HG03575 (cell line): ENCODE measurements at regions not wholly inside any gene's neighbourhood (a gene's known extent, or its start where the extent isn't known, plus 50 kb on each side); places are given as distances from the start of the nearest gene placed in this dataset.

ENCODE experiments used
- ATAC-seq: cut with Tn5 transposase; IDR thresholded peaks from one replicate; pipeline ENCODE4 v1.9.1; 2021; ENCODE audit not compliant: unreplicated experiment, insufficient number of reproducible peaks, low FRiP score; ENCODE audit errors: extremely low read depth

DNA sequence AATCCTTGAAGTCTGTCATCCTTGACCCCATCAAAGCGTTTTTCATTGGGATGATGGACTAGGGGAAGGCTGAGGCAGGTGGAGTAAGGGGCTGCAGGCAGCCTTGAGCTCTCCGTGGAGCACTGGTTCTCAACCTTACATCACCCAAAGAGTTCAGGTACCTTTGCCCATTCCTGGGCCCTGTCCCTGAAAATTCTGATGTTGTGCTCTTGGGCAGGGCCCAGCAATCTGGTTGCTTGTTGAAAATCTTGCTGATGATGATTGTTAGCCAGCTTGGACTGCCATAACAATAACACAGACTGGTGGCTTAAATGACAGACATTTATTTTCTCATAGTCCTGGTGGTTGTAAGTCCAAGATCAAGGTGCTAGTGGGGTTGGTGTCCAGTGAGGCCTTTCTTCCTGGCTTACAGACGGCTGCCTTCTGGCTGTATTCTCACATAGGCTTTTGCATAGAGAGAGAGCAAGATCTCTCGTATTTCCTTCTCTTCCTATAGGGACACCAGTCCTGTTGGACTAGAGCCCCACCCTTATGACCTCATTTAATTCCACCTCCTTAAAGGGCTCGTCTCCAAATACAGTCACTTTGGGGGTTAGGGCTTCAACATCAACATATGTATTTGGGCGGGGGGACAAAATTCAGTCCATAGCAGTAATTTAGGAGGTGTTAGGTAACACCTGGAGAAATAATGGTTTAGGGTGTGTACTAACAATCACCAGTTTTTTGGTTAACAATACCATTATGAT, 104.9 kb downstream of the PLEKHG1 start:
- no peak for ATAC-seq

- no peak for ATAC-seq
Observed at GRCh38 chr6:150705392-150705791, 105.7 kb downstream of the PLEKHG1 start.

DNA sequence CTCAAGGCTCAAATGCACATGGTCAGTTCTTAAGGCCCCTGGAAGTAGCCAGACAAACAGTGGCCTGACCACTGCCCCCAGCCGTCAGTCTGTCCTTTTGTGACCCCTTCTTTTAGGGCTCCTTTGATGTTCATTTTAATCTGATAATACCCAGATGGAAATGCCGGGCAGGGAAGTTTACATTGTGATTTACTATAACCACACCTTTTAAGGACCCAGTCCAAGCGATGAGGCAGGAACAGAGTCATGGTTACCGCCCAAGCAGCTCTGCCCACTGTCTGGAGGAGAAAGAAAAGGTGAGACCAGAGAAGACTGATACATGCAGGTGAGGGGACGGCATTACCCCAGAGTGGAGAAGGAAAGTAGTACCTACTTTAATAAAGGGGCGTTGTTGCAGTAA, 110.6 kb downstream of the PLEKHG1 start:
- no peak for ATAC-seq

DNA sequence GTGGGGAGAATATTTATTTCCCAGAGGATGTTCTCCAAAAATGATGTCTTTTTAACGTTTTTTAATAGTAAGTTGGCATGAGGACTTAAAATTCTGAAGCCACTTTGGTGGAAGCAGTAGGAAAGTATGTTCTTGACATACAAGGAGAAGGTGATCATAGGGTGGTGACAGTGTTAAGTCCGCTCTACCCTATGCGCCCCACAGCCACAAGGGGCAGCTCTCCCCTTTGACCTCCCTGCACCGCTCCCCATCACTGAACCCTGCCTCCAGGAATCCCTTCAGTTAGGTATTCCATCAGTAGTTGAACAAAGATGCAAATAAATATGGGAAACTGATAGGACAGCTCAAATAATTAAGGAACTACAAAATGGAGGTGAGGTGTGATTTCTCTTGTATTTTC, 111.4 kb downstream of the PLEKHG1 start:
- ATAC-seq: no peak

DNA sequence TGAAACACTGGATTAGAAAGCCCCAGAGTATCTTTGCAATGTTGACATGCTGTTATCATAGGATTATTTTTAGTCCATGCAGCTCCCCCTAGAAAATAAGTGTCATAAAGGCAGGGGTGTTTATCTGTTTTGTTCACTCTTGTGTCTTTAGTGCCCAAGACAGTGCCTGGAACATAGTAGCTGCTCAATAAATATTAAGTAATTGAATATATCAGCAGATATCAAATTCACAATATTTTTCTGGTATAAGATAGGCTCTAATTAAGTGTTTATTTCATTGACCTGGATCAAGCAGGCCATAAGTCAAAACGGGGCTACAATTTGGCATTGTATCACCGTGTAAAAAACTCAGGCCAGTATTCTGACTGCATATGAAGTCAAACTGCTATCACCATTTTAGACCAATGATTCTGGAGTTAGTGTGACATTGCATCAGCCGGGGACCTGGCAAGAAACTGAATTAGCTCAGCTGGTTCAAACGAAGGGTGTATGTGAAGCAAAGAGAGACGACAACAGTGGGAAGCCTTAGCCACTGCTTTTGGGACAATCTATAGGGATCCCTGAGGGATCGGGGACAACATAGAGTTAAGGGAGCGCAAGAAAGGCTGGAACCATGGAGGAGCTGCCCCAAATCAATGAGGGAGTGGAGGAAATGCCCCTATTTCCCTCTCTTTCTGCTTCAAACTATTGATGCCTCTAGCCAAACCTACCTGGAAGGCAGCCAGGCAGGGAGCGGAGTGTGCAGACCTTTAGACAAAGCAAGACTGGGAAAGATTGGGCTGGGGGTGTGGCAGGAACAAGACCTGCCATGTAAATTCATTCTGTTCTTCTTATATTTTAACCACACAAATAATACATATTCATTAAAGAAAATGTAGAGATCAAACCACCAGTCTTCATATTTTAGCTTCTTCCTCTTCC, 112.2 kb downstream of the PLEKHG1 start:
- ATAC-seq: no peak

DNA sequence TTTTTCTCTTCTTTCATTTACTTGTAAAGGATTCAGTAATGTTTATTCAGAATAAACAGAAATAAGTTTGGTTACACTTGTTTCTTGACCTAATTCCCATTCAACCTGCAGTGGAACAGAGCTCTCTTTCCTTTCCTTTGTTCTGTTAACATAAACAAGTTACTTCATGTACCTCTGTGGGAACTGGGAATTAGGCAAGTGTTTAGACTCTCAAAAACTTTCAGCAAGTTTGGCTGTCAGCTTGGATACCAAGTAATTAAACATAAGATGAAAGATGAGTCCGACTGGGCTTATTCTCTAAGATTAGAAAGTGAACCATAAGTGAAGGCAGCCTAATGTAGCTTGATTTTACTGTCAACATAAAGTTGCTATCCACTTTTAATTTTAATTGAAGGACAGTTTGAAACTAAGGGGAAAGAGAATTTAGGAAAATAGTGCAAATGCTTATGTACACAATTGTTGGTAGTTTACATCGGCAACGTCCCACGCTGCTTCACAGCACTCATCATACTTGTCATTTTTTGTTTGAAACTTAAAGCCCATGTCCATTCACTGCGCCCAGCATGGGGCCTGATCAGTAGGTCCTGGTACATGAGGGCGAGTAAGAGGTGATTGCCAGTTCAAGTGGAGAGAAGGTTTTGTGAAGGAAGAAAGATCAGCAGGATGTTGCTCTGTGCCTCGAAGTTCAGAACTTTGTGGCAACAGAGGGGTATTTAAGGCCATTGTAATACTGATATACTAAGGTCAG, 113.0 kb downstream of the PLEKHG1 start:
- no peak for ATAC-seq

GRCh38 chr6:150713487-150713886, 113.8 kb downstream of the PLEKHG1 start:
- no peak for ATAC-seq

GRCh38 chr6:150713931-150714330, 114.2 kb downstream of the PLEKHG1 start:
- no peak for ATAC-seq

DNA sequence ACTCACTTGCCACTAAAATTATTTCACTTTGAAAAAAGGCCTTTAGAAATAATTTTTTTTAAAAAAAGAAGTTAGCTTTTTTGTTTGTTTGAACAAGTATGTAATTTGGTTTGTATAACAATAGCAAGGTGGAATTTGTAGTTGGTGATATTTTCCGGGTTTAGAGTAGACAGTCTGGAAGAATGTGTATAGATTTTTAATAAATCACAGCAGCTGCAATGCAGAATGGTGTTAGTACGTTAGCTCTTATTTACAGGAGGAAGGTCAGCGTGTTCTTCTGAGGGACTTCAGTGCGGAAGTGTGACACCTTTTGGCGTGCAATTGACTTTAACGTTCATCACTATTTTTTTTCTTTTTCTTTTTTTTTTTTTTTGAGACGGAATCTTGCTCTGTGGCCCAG, 115.4 kb downstream of the PLEKHG1 start:
- no peak for ATAC-seq

DNA sequence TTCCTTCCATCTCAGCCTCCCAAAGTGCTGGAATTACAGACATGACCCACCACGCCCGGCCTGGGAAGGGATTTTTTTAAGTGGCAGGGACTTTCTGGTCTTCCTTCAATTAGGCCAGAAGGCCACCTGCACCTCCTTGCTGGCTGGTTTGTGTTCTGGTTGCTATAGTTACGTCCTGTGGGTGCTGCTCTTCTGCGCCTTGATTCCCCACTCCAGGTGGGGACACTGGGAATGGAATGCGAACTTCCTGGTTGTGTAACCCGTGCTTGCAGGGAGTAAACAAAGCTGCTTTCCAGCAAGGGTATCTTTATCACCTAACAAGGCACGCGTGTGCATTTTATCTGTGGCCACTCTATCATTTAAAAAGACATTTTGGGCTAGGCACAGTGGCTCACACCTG, 117.7 kb downstream of the PLEKHG1 start:
- no peak for ATAC-seq

- no peak for ATAC-seq
Observed at GRCh38 chr6:150719099-150719766, 119.5 kb downstream of the PLEKHG1 start.

DNA sequence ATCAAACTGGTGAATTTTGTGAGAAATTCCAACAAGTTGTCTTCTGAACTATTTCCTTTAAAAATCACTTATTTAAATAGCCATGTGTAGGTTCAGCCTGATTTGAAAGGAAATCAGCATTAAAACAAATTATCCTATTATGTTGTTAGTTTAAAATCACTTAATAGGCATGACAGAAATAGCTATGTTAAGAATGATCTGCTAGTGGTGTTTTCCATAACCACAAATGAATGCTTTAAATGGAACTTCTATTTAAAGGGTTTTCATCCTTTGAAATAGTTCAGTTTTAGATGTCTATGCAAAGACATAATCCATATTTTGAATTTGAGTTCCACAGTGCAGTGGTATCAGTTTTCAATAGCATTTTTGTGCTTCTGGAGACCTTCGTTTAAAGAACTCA, 120.1 kb downstream of the PLEKHG1 start:
- no peak for ATAC-seq

DNA sequence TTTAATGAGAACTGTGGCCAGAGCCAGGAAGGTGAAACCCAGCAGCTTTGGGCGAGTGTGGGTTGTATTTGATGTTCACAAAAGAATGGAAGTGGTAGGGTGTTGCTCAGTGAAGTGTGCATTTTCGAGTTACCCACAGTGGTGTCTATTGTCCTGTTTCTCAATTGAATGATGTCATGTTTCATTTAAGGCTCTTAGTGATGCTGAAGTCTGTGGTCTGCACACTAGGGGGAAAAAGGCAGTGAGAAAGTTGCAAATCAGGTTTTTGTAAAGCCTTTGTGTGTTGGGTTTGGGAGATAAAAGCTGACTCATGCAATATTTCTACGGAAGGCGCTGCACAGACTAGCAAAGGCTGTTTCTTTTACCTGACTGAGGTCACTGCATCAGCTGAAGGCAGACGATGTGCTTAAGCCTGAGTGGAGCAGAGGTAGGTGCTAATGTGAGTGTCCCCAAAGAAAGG, 121.1 kb downstream of the PLEKHG1 start:
- ATAC-seq: peak; percentile 93

DNA sequence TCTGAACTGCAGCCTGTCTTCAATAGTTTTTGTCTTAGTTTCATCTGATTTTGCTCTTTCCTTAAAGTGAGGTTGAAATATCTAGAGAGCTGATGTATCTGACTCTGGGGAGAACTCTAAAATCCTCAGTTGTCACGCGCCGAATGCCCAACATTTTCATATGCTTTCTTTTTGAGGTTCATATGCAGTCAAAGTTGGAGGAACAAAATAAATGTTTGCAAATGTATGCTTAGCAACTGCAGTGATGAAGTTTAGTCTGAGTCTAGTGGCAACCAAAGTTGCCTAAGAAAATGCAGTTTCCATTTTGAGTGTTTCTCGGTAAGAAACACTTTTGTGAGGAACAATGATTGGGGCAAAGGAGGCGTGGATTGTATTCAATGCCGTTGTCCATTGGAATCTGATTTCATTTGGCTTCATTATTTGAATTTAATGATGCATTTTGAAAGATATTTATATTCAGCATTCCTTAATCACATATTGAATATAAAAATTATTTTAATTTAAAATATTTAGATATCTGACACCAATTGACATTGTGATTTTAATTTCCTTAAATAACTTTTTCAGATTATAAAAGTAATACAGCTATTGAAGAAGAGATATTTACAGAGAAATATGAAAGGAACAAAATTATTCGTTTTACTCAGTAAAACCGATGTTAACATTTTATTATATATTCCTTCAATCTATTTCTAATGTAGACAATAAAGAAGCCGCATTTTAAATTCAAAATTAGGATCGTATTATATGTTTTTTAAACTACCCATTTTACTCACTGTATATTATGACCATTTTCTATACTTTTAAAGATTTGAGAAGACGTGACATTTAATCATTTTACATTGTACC, 122.0 kb downstream of the PLEKHG1 start:
- ATAC-seq: no peak

DNA sequence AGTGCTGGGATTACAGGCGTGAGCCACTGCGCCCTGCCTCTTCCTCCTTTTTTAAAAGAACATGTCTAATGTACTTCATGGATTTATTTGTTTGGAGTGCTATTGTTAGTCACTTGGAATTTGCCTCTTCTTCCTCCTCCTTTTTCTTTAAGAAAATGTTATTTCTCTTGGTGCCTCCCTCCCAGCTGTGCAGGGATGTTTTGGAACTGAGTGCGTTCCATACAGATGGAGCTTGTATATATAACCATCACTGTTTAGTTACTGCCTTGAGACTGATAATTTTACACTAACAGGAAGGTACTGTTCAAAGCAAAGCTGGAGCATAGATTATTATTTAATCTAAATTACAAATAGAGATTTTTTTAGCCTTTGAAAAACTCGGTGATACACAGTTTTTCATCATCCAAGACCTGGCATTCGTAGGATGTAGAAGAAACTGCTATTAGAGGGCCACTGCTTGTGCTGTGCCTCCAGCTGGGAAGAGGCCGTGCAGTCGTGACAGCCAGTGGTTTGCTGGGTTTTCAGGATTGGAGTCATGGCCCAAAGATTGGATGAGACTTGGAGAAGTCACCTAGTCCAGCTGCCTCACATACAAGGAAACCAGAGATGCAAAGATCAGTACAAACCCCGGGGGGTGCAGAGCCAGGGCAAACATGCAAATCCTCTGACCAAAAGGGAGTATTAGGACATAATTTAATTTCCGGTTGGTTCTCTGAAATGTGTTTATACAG, 123.1 kb downstream of the PLEKHG1 start:
- ATAC-seq: no peak

GRCh38 chr6:150723345-150723658, 123.6 kb downstream of the PLEKHG1 start:
- ATAC-seq: no peak

GRCh38 chr6:150723857-150724256, 124.2 kb downstream of the PLEKHG1 start:
- no peak for ATAC-seq

GRCh38 chr6:150725795-150726194, 126.1 kb downstream of the PLEKHG1 start:
- ATAC-seq: no peak
